NCI-H2171 (cell line): ENCODE measurements at regions not wholly inside any gene's neighbourhood (a gene's known extent, or its start where the extent isn't known, plus 50 kb on each side); places are given as distances from the start of the nearest gene placed in this dataset.
"Not testable (repeated sequence)": the region's sequence is repeated elsewhere in the genome, so short reads cannot be mapped to it uniquely, and the experiment has no call there.

Experiments
- DNase-seq: peaks from one replicate; lab custom pipeline; 2025; lab: John Stamatoyannopoulos, UW

GRCh38 chr13:50274181-50274580 is 258.9 kb downstream of the KCNRG start:
- no peak for DNase-seq

GRCh38 chr13:50275392-50276063 is 260.3 kb downstream of the KCNRG start:
- DNase-seq: no peak

GRCh38 chr13:50276550-50276949 is 261.3 kb downstream of the KCNRG start:
- DNase-seq: no peak

- DNase-seq: no peak
These were observed 261.9 kb downstream of the KCNRG start for GRCh38 chr13:50277127-50277526.

GRCh38 chr13:50277906-50278305 is 262.7 kb downstream of the KCNRG start:
- DNase-seq: no peak

GRCh38 chr13:50280441-50280937 is 265.2 kb downstream of the KCNRG start:
- DNase-seq: no peak

- DNase-seq: no peak
These were observed 266.8 kb downstream of the KCNRG start for GRCh38 chr13:50282016-50282415.

- DNase-seq: no peak
These were observed 267.8 kb downstream of the KCNRG start for GRCh38 chr13:50283017-50283416.

- DNase-seq: no peak
These were observed 269.3 kb downstream of the KCNRG start for GRCh38 chr13:50284540-50284939.

- no peak for DNase-seq
These were observed 270.0 kb downstream of the KCNRG start for GRCh38 chr13:50285283-50285682.

- no peak for DNase-seq
These were observed 271.1 kb downstream of the KCNRG start for GRCh38 chr13:50286324-50286723.

GRCh38 chr13:50290186-50290585 is 274.9 kb downstream of the KCNRG start:
- DNase-seq: no peak

- no peak for DNase-seq
These were observed 276.4 kb downstream of the KCNRG start for GRCh38 chr13:50291611-50292010.

GRCh38 chr13:50292081-50292480 is 276.8 kb downstream of the KCNRG start:
- DNase-seq: no peak

- DNase-seq: not testable (repeated sequence)
These were observed 279.2 kb downstream of the KCNRG start for GRCh38 chr13:50294425-50294824.

GRCh38 chr13:50299546-50300249 is 284.5 kb downstream of the KCNRG start:
- no peak for DNase-seq

GRCh38 chr13:50303963-50304721 is 288.9 kb downstream of the KCNRG start:
- DNase-seq: no peak

GRCh38 chr13:50306156-50306555 is 290.9 kb downstream of the KCNRG start:
- DNase-seq: no peak

GRCh38 chr13:50309318-50309717 is 294.1 kb downstream of the KCNRG start:
- DNase-seq: no peak

- no peak for DNase-seq
These were observed 294.8 kb downstream of the KCNRG start for GRCh38 chr13:50309882-50310594.

GRCh38 chr13:50310734-50311133 is 295.5 kb downstream of the KCNRG start:
- no peak for DNase-seq

GRCh38 chr13:50318887-50319286 is 303.6 kb downstream of the KCNRG start:
- no peak for DNase-seq
